HepG2 (cell line): ENCODE measurements at regions not wholly inside any gene's neighbourhood (a gene's known extent, or its start where the extent isn't known, plus 50 kb on each side); places are given as distances from the start of the nearest gene placed in this dataset.

Source experiments
- ATAC-seq: fragments of 200-7000 bp; cut with Tn5 transposase; 3 replicates; pipeline ENCODE4 v1.9.1; 2020; ENCODE audit warnings: mild to moderate bottlenecking, moderate library complexity
- BruUV-seq: library from RNA; stranded (reverse); fragments of 400-500 nt; replicated peaks from 2 replicates; lab custom pipeline; 2021; lab: Mats Ljungman, UMichigan
- CTCF ChIA-PET: fragments of 300-600 bp; formaldehyde crosslinking; extraction: SDS; loops from one replicate; lab custom pipeline; 2021; ENCODE audit warnings: low total read pairs, inconsistent platforms, low intra/inter-chr PET ratio; lab: Yijun Ruan, JAX
- POLR2A ChIA-PET: fragments of 350-600 bp; sonication (Branson Sonifier 250); formaldehyde crosslinking; loops from one replicate; lab custom pipeline; 2020; ENCODE audit warnings: antibody characterized with exemption, inconsistent platforms; lab: Yijun Ruan, JAX
- DNase-seq: peaks from one replicate; pipeline ENCODE4 v3.0.0-alpha.2; 2015; ENCODE audit warnings: low spot score
- FAIRE-seq: peaks from 3 replicates; lab custom pipeline; 2011; peaks lifted over from hg19 to GRCh38; lab: Jason Lieb, UNC
- H2AFZ ChIP-seq: one replicate; pipeline ENCODE4 v1.6.1; 2011; ENCODE audit warnings: low read length, inconsistent platforms
- H3K27ac ChIP-seq: fragments of 300-600 bp; 3 replicates; pipeline ENCODE4 v1.8.0; 2011; ENCODE audit warnings: mixed run types, mild to moderate bottlenecking, mixed read lengths, low read length, inconsistent platforms; ENCODE audit not compliant: insufficient read depth; ENCODE audit errors: extremely low read length
- H3K27me3 ChIP-seq, 2 experiments: fragments of 200-600 bp in 1 of 2; 2 replicates in 1 of 2; 3 replicates in 1 of 2; pipeline versions ENCODE4 v1.6.0 to v1.8.0; 2011; ENCODE audit warnings: low read length in 2 of 2, mild to moderate bottlenecking in 2 of 2, moderate library complexity in 2 of 2, inconsistent platforms in 1 of 2; ENCODE audit not compliant: insufficient read depth in 2 of 2, control insufficient read depth in 1 of 2
- H3K36me3 ChIP-seq, 2 experiments: fragments of 200-600 bp in 1 of 2; replicated peaks in 1 of 2; 2 replicates in 1 of 2; 3 replicates in 1 of 2; pipeline versions ENCODE4 v1.5.1 to v1.8.0; 2011; ENCODE audit warnings: low read length in 2 of 2, inconsistent platforms in 1 of 2; ENCODE audit not compliant: insufficient read depth in 2 of 2, control insufficient read depth in 1 of 2
- H3K4me1 ChIP-seq: 2 replicates; pipeline ENCODE4 v1.5.1; 2012; ENCODE audit warnings: low read length, inconsistent platforms; ENCODE audit not compliant: insufficient read depth
- H3K4me2 ChIP-seq: 2 replicates; pipeline ENCODE4 v1.6.0; 2011; ENCODE audit warnings: low read depth, low read length, inconsistent platforms
- H3K4me3 ChIP-seq, 3 experiments: fragments of 200-600 bp in 1 of 3; sonication (generic), shearing (Covaris generic) in 1 of 3; replicated peaks in 1 of 3; 2 replicates each; pipeline ENCODE4 v1.5.1; 2011 to 2016; ENCODE audit warnings: low read length in 3 of 3, inconsistent platforms in 2 of 3, low read depth in 2 of 3, mild to moderate bottlenecking in 2 of 3, control low read depth in 1 of 3, mixed read lengths in 1 of 3; ENCODE audit not compliant: insufficient read depth in 1 of 3
- H3K79me2 ChIP-seq: one replicate; pipeline ENCODE4 v1.6.1; 2011; ENCODE audit warnings: low read length, inconsistent platforms; ENCODE audit not compliant: insufficient read depth
- H3K9ac ChIP-seq: 2 replicates; pipeline ENCODE4 v1.6.0; 2011; ENCODE audit warnings: mild to moderate bottlenecking, low read depth, low read length, inconsistent platforms; ENCODE audit not compliant: insufficient read depth
- H3K9me3 ChIP-seq: 2 replicates; pipeline ENCODE4 v1.5.1; 2012; ENCODE audit warnings: mild to moderate bottlenecking, low read length
- H4K20me1 ChIP-seq: 2 replicates; pipeline ENCODE4 v1.6.0; 2011; ENCODE audit warnings: inconsistent platforms, mild to moderate bottlenecking, low read length, moderate library complexity; ENCODE audit not compliant: insufficient read depth
- ADNP ChIP-seq: sonication (generic); formaldehyde crosslinking; IDR thresholded peaks from 2 replicates; pipeline ENCODE4 v1.4.0; 2020; ENCODE audit warnings: missing genetic modification reagents
- ATF1 ChIP-seq: IDR thresholded peaks from 2 replicates; pipeline ENCODE4 v1.6.1; 2016; ENCODE audit warnings: mild to moderate bottlenecking, control low read depth
- HNF4G ChIP-seq, 2 experiments: sonication (generic) in 1 of 2; formaldehyde crosslinking in 1 of 2; IDR thresholded peaks; 2 replicates each; pipeline versions ENCODE4 v1.4.0 to v1.6.1; 2011 to 2020; ENCODE audit warnings: borderline replicate concordance in 2 of 2, low read depth in 2 of 2, mild to moderate bottlenecking in 2 of 2, low read length in 1 of 2, missing genetic modification reagents in 1 of 2, moderate library complexity in 1 of 2
- KAT7 ChIP-seq: IDR thresholded peaks from 2 replicates; pipeline ENCODE4 v1.6.1; 2018; ENCODE audit warnings: borderline replicate concordance, missing compliant biosample characterization
- MED1 ChIP-seq: sonication (generic); formaldehyde crosslinking; IDR thresholded peaks from 2 replicates; pipeline ENCODE4 v1.4.0; 2020; ENCODE audit warnings: missing genetic modification reagents
- MIXL1 ChIP-seq: IDR thresholded peaks from 2 replicates; pipeline ENCODE4 v1.6.1; 2016
- NR1H2 ChIP-seq: sonication (generic); formaldehyde crosslinking; IDR thresholded peaks from 2 replicates; pipeline ENCODE4 v1.8.1; 2022; ENCODE audit warnings: low read depth, missing genetic modification reagents, borderline replicate concordance
- RFX5 ChIP-seq: IDR thresholded peaks from 2 replicates; pipeline ENCODE4 v1.6.1; 2011; ENCODE audit warnings: low read depth, low read length, improper control_type of control experiment
- ZBTB8A ChIP-seq: sonication (generic); formaldehyde crosslinking; IDR thresholded peaks from 2 replicates; pipeline ENCODE4 v1.4.0; 2020; ENCODE audit warnings: mild to moderate bottlenecking, low read depth, missing genetic modification reagents, borderline replicate concordance
- ZFP41 ChIP-seq: sonication (generic); formaldehyde crosslinking; IDR thresholded peaks from 2 replicates; pipeline ENCODE4 v1.4.0; 2020; ENCODE audit warnings: mild to moderate bottlenecking, missing genetic modification reagents, borderline replicate concordance
- ZKSCAN8 ChIP-seq: IDR thresholded peaks from 2 replicates; pipeline ENCODE4 v1.6.1; 2016; ENCODE audit warnings: borderline replicate concordance, missing genetic modification reagents, missing compliant biosample characterization
- ZNF446 ChIP-seq: sonication (generic); formaldehyde crosslinking; IDR thresholded peaks from 2 replicates; pipeline ENCODE4 v1.5.0; 2020; ENCODE audit warnings: mild to moderate bottlenecking, missing genetic modification reagents
- ZNF468 ChIP-seq: sonication (generic); formaldehyde crosslinking; IDR thresholded peaks from 2 replicates; pipeline ENCODE4 v1.8.0; 2022; ENCODE audit warnings: mild to moderate bottlenecking, moderate library complexity, missing genetic modification reagents
- WGBS: methylation state at CpG from one replicate; pipeline ENCODE4 v1.1.6; 2017; ENCODE audit warnings: low lambda C conversion rate; 5-methylcytosine and 5-hydroxymethylcytosine counted together
- in situ Hi-C: cut with HindIII; loops from 2 replicates; pipeline ENCODE4 v1.10.0; 2017; ENCODE audit warnings: low pct_unique_long_range_greater_than_20kb; ENCODE audit not compliant: extremely low pct_ligation_motif_present
- intact Hi-C: fragments of 100-400 bp; cut with micrococcal nuclease; formaldehyde crosslinking; loops from one replicate; pipeline ENCODE4 v1.10.0; 2022; ENCODE audit not compliant: unreplicated experiment
- TF ChIP-seq, protein P1 (sequence below): sonication (generic); formaldehyde crosslinking; IDR thresholded peaks from 2 replicates; pipeline ENCODE4 v1.8.1; 2023; ENCODE audit warnings: missing genetic modification reagents, inconsistent platforms, borderline replicate concordance
- TF ChIP-seq, protein P2 (sequence below): sonication (generic); formaldehyde crosslinking; IDR thresholded peaks from 2 replicates; pipeline ENCODE4 v1.5.1; 2020; ENCODE audit warnings: missing genetic modification reagents, mild to moderate bottlenecking, borderline replicate concordance
- TF ChIP-seq, protein P3 (sequence below): sonication (generic); formaldehyde crosslinking; IDR thresholded peaks from 2 replicates; pipeline ENCODE4 v1.4.0; 2020; ENCODE audit warnings: missing genetic modification reagents

DNA sequence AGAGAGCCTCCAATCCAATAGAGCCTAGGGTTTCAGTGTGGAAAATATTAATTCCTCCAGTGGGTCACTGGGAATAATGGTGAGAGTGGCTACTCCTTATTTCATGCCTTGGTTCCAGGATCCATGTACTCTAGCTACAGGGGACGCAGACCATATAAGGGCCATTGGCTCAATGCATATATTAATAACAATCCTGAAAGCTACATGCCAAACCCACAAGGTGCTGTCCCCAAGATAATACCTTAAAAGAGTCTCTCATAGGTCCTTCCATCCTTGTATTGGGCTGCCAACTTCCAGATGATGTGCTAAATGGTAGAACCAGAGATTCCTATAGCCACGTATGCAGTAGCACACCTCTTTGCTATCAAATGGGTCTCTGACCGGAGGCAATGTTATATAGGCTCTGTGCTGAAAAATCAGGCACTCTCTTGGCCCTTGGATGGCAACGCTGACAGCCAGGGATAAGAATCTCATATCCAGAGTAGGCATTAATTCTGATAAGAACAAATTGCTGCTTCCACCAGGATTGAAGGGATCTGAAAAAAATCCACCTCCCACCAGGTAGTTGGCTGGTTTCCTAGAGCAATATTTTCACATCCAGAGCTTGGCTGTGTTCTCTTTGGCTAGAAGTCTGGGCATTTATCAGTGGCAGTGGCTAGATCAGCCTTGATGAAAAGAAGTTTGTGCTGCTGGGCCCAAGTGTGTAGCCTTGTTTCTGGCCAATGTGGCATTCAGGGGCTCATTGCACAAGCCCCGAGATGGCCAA is 218.1 kb upstream of the MGAT5 start:
- WGBS, result 10% methylated on average over 5 of the region's 5 CpGs
- H3K4me3 ChIP-seq, result no peak overlapping the region
- no peak overlapping the region for H2AFZ ChIP-seq
- in situ Hi-C loops (no loop called here), intact Hi-C loops (no loop called here)
- peaks cover 0 to 15% of the 10 kb centered on the region in 2 experiments; a peak in 3 of 5 replicates for H3K27me3 ChIP-seq
- DNase-seq (no peak), FAIRE-seq (no peak), ATAC-seq (no peak)
- no peaks in the 10 kb centered on the region for H4K20me1 ChIP-seq
- POLR2A ChIA-PET, result no interaction called here
- CTCF ChIA-PET, result no interaction called here
- H3K9ac ChIP-seq, result no peak overlapping the region
- no TSS peak for BruUV-seq
- no peaks in the 10 kb centered on the region for H3K79me2 ChIP-seq
- no peak overlapping the region for H3K27ac ChIP-seq
- no peaks in the 10 kb centered on the region for H3K9me3 ChIP-seq
- peaks cover 13% of the 10 kb centered on the region; the same call in 1 of the 2 replicates for H3K4me1 ChIP-seq
- no peak overlapping the region for H3K4me2 ChIP-seq
- H3K36me3 ChIP-seq, result no peaks in the 10 kb centered on the region
- TF ChIP-seq, protein P1, sequence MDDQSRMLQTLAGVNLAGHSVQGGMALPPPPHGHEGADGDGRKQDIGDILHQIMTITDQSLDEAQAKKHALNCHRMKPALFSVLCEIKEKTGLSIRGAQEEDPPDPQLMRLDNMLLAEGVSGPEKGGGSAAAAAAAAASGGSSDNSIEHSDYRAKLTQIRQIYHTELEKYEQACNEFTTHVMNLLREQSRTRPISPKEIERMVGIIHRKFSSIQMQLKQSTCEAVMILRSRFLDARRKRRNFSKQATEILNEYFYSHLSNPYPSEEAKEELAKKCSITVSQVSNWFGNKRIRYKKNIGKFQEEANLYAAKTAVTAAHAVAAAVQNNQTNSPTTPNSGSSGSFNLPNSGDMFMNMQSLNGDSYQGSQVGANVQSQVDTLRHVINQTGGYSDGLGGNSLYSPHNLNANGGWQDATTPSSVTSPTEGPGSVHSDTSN (CRISPR knock-in tag), result no peak
- TF ChIP-seq, protein P2, sequence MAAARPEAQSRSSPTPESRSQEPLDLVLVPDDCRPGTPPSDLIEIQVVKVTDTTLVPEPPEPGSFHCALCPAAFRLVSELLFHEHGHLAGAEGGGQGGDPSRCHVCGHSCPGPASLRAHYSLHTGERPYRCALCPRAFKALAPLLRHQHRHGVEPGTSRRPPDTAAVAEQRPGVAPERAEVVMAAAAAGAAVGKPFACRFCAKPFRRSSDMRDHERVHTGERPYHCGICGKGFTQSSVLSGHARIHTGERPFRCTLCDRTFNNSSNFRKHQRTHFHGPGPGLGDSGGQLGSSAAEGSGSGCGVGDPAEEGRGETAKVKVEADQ (CRISPR knock-in tag), result no peak
- TF ChIP-seq NR1H2 (CRISPR knock-in tag) (no peak), RFX5 (no peak), MED1 (CRISPR knock-in tag) (no peak), ZFP41 (CRISPR knock-in tag) (no peak), ADNP (CRISPR knock-in tag) (no peak), MIXL1 (CRISPR knock-in tag) (no peak), ZBTB8A (CRISPR knock-in tag) (no peak), KAT7 (CRISPR knock-in tag) (no peak), ZKSCAN8 (CRISPR knock-in tag) (no peak), ZNF468 (CRISPR knock-in tag) (no peak), ZNF446 (CRISPR knock-in tag) (no peak), ATF1 (CRISPR knock-in tag) (no peak), HNF4G (IDR thresholded peaks at IDR 0.05; ENCODE audit: borderline replicate concordance, low read depth, low read length) (no peak), HNF4G (CRISPR knock-in tag; IDR thresholded peaks at IDR 0.05; ENCODE audit: borderline replicate concordance, low read depth) (no peak)
- TF ChIP-seq, protein P3, sequence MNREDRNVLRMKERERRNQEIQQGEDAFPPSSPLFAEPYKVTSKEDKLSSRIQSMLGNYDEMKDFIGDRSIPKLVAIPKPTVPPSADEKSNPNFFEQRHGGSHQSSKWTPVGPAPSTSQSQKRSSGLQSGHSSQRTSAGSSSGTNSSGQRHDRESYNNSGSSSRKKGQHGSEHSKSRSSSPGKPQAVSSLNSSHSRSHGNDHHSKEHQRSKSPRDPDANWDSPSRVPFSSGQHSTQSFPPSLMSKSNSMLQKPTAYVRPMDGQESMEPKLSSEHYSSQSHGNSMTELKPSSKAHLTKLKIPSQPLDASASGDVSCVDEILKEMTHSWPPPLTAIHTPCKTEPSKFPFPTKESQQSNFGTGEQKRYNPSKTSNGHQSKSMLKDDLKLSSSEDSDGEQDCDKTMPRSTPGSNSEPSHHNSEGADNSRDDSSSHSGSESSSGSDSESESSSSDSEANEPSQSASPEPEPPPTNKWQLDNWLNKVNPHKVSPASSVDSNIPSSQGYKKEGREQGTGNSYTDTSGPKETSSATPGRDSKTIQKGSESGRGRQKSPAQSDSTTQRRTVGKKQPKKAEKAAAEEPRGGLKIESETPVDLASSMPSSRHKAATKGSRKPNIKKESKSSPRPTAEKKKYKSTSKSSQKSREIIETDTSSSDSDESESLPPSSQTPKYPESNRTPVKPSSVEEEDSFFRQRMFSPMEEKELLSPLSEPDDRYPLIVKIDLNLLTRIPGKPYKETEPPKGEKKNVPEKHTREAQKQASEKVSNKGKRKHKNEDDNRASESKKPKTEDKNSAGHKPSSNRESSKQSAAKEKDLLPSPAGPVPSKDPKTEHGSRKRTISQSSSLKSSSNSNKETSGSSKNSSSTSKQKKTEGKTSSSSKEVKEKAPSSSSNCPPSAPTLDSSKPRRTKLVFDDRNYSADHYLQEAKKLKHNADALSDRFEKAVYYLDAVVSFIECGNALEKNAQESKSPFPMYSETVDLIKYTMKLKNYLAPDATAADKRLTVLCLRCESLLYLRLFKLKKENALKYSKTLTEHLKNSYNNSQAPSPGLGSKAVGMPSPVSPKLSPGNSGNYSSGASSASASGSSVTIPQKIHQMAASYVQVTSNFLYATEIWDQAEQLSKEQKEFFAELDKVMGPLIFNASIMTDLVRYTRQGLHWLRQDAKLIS (CRISPR knock-in tag), result no peak
